T47D (cell line): ENCODE measurements at regions not wholly inside any gene's neighbourhood (a gene's known extent, or its start where the extent isn't known, plus 50 kb on each side); places are given as distances from the start of the nearest gene placed in this dataset.

Experiments
- DNase-seq, 2 experiments: peaks; one replicate each; pipeline versions ENCODE4 v3.0.0 to v3.0.0-alpha.2; 2011 to 2012; ENCODE audit warnings: low read depth in 1 of 2, low spot score in 1 of 2
- JUND ChIP-seq: IDR thresholded peaks from 2 replicates; pipeline ENCODE4 v1.6.1; 2012; ENCODE audit warnings: low read depth
- in situ Hi-C: cut with HindIII; loops from 2 replicates; pipeline ENCODE4 v1.10.0; 2016; ENCODE audit warnings: low sequenced_read_pairs, low pct_unique_long_range_greater_than_20kb

DNA sequence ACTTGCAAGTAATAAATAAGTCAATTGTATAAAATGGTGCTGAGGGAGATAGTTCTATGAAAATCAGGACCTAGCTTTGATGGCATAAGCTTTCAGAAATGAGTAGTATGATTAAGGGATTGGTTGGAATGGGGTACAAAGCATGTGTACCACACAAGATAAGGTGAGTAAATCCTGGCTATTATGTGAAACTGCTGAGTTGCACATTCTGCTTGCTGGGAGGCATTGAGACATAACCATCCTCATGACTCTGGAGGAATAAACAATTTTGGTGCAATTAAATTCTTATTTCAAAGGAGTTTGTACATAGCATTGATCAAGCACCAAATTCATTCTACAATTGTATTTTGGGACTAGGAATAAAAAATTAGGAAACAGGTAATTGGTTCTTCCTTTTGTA, 755.2 kb upstream of the ACO1 start:
- DNase-seq: no peak
- in situ Hi-C loops: no loop called here
- no peak for TF ChIP-seq JUND

DNA sequence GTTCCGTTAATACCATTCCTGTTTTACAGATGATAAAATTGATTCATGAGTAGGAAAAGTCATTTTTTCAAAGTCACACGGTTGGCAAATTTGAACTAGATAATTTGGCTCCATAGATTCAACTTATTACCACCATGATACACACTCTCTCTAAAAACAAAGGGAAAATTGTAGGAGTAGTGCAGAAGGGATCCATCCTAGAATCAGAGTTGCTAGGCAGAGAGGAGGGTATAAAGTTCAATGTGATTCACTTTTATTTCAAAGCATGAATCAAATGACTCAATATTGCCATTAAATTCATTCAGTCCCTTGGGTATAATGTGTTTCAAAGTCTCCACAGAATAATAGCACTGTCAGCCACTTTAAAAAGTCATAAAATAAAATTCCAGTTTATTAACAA, 747.2 kb upstream of the ACO1 start:
- TF ChIP-seq JUND: no peak
- no peak for DNase-seq
- in situ Hi-C loops: no loop called here

DNA sequence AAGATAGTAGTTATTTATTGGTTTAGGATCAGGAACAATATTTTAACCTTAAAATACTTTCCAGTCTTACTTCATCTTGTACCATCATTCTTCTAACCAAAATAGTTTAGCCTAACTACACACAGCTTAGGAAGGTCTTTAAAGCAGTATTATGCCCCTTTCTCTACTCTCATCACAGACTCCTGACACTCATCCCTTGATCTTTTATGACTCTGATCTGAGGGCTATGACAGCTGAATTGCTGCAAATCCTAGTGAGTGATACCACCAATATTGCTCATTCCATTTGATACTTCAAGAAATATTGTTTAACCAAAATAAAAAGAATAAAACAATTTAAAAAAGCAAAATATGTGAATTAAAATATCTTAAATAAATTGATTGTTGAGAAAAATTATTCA, 746.6 kb upstream of the ACO1 start:
- in situ Hi-C loops: no loop called here
- TF ChIP-seq JUND: no peak
- DNase-seq: no peak

DNA sequence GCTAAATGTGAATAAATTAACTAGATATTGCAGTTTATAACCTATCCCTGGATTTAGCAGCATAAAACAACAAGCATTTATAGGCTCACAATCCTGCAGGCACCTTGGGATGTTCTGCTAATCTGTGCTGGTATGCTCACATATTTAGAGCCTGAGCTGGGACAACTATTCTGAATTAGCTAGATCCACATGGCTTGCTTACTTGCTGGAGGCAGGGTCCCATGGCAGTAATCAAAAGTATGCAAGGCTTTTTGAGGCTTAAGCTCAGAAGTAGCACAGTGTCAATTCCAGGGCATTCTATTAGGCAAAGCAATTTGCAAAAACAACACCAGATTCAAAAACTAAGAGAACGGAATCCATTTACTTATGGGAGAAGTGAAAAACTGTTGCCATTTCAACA, 745.0 kb upstream of the ACO1 start:
- no peak for DNase-seq
- no peak for TF ChIP-seq JUND
- in situ Hi-C loops: no loop called here

DNA sequence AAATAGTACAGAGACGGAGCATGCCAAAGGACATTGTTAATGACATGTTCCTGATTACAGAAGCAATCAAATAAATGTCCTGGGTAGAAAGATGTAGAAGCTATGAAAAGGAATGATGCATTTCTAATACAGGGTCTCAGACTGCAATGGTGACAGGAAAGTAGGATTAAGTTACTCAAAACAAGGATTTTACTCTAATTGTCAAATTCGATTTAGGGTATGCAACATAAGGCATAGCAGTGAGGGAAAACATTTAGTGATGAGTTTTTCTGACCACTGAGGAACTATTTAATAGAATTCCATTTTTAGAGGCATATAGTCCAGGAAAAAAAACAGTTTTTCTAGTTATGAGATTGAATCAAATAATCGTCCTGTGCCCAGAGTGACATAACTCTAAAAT, 715.1 kb upstream of the ACO1 start:
- in situ Hi-C loops: no loop called here
- TF ChIP-seq JUND: no peak
- DNase-seq: no peak

DNA sequence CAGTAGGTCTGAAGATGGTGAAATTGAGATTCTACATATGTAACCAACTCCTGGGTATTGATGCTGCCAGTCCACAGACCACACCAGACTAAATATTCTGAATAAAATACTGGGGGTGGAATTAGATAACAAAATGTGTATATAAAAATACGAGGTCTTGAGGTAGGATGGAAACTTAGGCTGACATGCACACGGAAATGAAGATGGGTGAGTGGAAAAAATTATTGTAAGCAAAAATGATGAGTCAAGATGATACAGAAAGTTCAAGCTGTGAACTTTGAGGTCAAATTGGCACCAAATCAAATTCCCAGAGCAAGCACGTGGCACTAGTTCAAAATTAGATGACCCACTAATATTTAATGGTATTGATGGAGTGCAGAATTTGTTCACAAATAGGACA, 713.4 kb upstream of the ACO1 start:
- TF ChIP-seq JUND: no peak
- DNase-seq: no peak
- in situ Hi-C loops: no loop called here

DNA sequence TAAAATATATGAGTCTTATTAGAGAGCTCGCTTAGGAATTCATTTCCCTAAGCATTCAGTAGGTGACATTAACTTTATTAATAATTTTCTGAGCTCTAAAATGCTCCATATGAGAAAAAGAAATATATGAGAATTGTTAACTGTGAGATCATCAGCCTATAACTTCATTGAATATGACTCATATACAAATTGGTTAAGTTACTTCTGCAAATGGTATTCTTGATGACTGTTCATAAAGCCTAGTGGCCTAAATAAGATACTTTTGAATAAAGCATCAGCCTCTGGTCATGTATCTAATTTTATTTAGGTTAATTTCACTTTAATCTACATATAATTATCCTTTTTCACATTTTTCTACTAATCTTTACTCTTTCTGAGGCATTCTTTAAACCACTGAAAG, 710.2 kb upstream of the ACO1 start:
- no peak for DNase-seq
- in situ Hi-C loops: no loop called here
- TF ChIP-seq JUND: no peak

DNA sequence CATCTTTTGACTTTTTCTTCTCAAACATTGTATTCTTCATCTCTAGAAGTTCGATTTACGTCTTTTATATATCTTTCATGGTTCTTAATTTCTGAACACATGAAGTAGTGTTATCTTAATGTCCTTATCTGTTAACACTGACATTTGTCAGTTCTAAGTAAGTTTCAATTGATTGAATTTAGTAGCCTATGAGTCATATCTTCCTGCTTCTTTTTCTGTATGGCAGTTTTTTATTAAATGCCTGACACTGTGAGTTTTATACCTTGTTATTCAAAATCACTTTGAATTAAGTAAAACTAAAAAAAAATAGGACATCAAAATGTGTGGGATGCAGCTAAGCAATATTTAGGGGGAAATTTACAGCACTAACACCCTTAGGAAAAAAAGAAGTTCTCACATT, 707.0 kb upstream of the ACO1 start:
- in situ Hi-C loops: no loop called here
- TF ChIP-seq JUND: no peak
- DNase-seq: no peak

DNA sequence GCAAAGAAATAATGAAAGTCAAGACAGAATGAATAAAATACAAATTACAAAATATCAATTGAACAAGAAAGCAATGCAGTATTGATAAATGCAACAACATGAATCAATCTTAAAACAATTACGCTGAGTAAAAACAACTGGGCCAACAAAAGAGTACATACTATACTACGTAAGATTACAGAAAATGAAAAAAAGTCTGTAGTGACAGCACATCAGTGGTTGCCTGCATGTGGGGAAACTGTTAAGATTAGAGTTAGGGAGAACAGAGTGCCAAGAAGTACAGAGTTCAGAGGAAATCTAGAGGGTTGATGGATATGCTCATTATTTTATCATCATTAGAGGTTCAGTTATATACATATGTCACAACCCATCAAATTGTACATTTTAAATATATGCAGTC, 706.6 kb upstream of the ACO1 start:
- no peak for DNase-seq
- in situ Hi-C loops: no loop called here
- TF ChIP-seq JUND: no peak

DNA sequence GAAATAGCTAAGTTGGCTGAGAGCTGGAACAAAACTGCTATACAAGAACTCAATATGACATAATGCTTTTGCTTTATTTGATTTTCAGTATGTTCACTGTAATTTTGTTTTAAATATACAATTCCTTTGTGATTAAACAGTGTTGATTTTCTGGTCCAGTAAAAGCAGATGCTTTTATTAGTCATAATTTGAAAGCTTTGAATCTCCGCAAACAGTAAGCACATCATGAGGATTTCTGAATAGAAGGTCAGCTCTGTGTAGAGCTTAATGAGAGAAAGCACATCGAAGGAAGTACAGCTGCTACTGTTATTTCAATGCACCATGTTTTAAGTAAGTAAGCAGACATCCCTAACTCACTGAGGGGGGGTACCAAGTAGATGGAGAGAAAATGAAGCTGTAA, 701.3 kb upstream of the ACO1 start:
- in situ Hi-C loops: no loop called here
- TF ChIP-seq JUND: no peak
- no peak for DNase-seq

DNA sequence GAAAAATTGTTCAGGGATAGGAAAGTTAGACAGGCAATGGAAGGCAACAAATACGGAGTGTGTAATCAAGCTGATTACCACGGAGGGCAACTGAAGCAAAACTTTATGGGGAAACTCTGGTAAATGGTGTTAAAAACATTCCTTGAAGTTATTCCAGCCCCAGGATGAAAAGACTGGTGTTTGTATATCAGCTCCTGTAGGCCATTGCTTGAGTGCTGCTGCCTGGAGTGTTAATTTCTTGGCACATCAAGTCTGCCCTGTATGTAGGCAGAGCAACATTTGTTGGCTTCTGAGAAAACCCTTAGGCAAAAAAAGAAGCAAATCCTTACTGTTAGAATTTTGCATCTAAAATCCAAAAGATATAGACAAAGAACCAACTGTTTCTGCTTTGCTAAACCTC, 686.5 kb upstream of the ACO1 start:
- no peak for DNase-seq
- TF ChIP-seq JUND: no peak
- in situ Hi-C loops: no loop called here

DNA sequence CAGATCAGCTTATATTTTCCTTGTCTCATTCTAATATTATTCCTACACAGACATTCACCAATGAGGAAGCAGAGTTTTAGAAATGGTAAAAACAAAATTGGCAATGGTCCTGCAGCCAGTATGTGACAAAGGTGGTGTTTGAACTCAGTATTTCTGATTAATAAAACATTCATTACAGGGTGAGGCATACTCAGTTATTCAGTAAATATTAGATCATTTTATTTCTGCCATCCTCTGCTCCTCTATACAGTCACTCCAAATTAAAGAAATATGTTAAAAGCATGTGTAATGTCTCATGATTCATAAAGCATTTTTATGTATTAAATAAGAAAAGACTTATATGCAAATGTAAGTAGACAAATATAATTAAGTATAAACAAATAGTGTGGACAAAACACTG, 684.6 kb upstream of the ACO1 start:
- TF ChIP-seq JUND: no peak
- in situ Hi-C loops: no loop called here
- no peak for DNase-seq

DNA sequence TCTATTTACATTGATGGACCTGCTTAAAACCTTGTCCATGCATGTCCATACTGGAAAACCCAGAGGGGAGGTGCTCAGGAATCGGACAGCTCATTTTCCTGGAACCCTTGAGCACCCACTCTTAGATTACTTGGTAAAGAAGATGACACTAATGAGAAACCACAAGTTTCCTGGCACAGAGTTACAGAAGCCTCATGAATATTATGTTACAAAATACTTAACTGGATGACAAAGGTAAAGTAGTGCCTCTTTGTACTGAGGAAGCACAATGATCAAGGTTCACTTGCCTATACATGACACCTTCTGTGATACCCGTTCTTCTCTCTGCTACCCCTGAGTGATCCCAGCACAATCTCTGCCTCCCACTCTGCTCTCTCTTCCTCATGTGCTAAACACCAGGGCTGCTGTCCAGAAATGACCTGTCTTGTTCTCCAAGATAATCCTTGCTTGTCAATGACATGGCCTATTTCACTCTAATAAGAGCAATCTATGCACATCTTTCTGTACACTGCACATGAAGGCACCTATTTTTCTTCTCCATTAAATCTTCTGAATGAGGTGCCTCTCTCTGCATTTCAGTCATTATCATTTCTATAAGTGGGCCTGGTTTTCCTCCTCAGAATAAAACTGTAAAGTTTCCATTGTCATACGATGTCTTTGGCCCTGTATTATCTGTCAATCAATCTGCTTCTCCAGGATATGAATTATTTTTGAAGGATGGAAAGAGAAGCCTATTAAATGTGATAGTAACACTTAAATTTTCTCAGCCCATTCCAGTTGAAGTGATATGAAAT, 684.0 kb upstream of the ACO1 start:
- in situ Hi-C loops: no loop called here
- no peak for DNase-seq
- no peak for TF ChIP-seq JUND

DNA sequence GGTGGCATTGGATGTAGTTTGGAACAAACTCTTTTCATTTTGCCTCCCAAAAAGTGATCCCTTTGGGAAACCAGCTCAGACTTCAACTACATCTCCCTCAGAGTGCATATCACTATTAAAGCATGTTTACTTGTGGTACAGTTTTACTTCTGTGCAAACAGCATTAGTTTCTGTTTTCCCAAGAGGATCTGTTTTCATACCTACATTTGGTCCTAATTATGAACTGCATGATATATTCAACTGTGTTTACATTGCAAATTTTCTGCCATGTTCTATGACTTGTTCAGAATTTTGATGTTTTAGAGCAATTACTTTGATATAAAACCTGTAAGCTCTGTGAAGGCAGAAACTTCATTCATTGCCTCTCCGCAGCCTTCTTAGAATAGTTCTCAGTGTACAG, 681.5 kb upstream of the ACO1 start:
- in situ Hi-C loops: no loop called here
- TF ChIP-seq JUND: no peak
- DNase-seq: no peak
